ENCODE measurements at regions not wholly inside any gene's neighbourhood (a gene's known extent, or its start where the extent isn't known, plus 50 kb on each side); places are given as distances from the start of the nearest gene placed in this dataset.

DNA sequence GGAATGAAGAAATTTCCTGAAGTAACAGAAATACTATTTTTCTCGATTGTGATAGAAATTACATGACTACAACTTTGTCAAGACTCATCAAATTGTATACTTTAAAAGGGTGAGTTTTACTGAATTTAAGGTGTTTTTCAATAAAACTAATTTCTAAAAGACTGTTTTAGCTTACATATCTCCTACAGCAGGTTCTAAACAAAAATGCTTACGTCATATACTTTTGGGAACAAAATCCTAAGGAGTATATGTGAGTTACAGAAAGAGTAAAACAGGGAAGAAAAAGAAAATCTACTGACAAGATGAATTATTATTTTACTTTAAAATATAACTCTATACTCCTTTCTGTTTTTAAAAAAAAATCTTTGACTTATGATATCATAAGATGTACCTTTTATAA is 660.3 kb upstream of the PKDCC start:
- no peaks in the 10 kb centered on the region for H3K27me3 Mint-ChIP-seq (ENCODE audit: low read depth in 3 of 3)
- no peak overlapping the region for H3K4me3 Mint-ChIP-seq
- no peak overlapping the region for H3K4me2 ChIP-seq (replicated peaks; ENCODE audit: extremely low read depth, low read length, poor library complexity, severe bottlenecking)
- no peaks in the 10 kb centered on the region for H3K36me3 ChIP-seq (replicated peaks in 1 of 2; ENCODE audit: control insufficient read depth in 1 of 2, insufficient read depth in 2 of 2, low read length in 2 of 2)
- WGBS (ENCODE audit: insufficient coverage), result no CpG with 5 or more reads among the region's 2 CpGs
- no peaks in the 10 kb centered on the region for H3K4me1 ChIP-seq (ENCODE audit: control insufficient read depth in 1 of 2, insufficient read depth in 2 of 2, low read length in 2 of 2)
- peaks cover 0 to 2% (median 0%) of the 10 kb centered on the region in 7 donors for H3K9me3 Mint-ChIP-seq
- intact Hi-C loops (cut with micrococcal nuclease), result no loop called here
- no peak for DNase-seq
- H3K27ac ChIP-seq (ENCODE audit: low read depth in 1 of 2, low read length in 2 of 2), result no peak overlapping the region
- no peak overlapping the region for H2AFZ ChIP-seq (ENCODE audit: insufficient read depth, low read depth, low read length, poor library complexity, severe bottlenecking)
- TF ChIP-seq, protein P1, sequence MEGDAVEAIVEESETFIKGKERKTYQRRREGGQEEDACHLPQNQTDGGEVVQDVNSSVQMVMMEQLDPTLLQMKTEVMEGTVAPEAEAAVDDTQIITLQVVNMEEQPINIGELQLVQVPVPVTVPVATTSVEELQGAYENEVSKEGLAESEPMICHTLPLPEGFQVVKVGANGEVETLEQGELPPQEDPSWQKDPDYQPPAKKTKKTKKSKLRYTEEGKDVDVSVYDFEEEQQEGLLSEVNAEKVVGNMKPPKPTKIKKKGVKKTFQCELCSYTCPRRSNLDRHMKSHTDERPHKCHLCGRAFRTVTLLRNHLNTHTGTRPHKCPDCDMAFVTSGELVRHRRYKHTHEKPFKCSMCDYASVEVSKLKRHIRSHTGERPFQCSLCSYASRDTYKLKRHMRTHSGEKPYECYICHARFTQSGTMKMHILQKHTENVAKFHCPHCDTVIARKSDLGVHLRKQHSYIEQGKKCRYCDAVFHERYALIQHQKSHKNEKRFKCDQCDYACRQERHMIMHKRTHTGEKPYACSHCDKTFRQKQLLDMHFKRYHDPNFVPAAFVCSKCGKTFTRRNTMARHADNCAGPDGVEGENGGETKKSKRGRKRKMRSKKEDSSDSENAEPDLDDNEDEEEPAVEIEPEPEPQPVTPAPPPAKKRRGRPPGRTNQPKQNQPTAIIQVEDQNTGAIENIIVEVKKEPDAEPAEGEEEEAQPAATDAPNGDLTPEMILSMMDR (IDR thresholded peaks at IDR 0.05), result no peak
- H3K4me3 ChIP-seq (replicated peaks in 1 of 3; ENCODE audit: low read depth in 2 of 3, low read length in 3 of 3), result no peak overlapping the region
- H4K20me1 ChIP-seq (ENCODE audit: insufficient read depth, low read length), result no peaks in the 10 kb centered on the region
- H3K4me1 Mint-ChIP-seq, result no peaks in the 10 kb centered on the region
- H3K27ac Mint-ChIP-seq, result no peak overlapping the region
- H3K9ac ChIP-seq (ENCODE audit: insufficient read depth, low read length, poor library complexity, severe bottlenecking), result no peak overlapping the region
- H3K79me2 ChIP-seq (ENCODE audit: insufficient read depth, low read length), result no peaks in the 10 kb centered on the region
- H3K9me3 ChIP-seq (replicated peaks in 1 of 2; ENCODE audit: control insufficient read depth in 1 of 2, insufficient read depth in 1 of 2, low read length in 2 of 2), result peaks cover 0 to 3% of the 10 kb centered on the region in 2 donors
- no peaks in the 10 kb centered on the region for H3K27me3 ChIP-seq (ENCODE audit: control insufficient read depth in 2 of 2, insufficient read depth in 2 of 2, low read length in 2 of 2)
- H3K36me3 Mint-ChIP-seq, result no peaks in the 10 kb centered on the region

DNA sequence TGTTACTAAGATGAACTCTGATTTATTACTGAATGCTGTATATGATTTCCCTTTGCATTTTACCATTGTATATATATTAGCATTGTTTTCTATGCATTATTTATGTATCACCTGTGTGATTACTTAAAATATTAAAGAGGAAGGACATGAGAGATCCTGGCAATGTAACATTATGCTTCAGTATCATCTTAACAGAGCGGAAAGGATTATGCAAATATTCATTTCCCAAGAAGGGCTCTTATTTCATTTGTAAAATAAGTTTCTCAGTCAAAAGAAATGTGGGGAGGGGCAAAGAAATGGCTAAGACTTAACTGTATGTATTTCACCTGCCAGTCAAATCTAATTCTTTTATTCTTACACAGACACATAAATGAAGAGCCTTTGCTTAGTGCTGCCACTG is 654.2 kb upstream of the PKDCC start:
- Histone ChIP-seq H3K27me3 (ENCODE audit: control insufficient read depth in 2 of 2, insufficient read depth in 2 of 2, low read length in 2 of 2) (no peaks in the 10 kb centered on the region), H3K4me1 (ENCODE audit: control insufficient read depth in 1 of 2, insufficient read depth in 2 of 2, low read length in 2 of 2) (no peaks in the 10 kb centered on the region), H3K27ac (ENCODE audit: low read depth in 1 of 2, low read length in 2 of 2) (no peak overlapping the region), H3K79me2 (ENCODE audit: insufficient read depth, low read length) (no peaks in the 10 kb centered on the region), H3K9me3 (replicated peaks in 1 of 2; ENCODE audit: control insufficient read depth in 1 of 2, insufficient read depth in 1 of 2, low read length in 2 of 2) (no peaks in the 10 kb centered on the region), H4K20me1 (ENCODE audit: insufficient read depth, low read length) (no peaks in the 10 kb centered on the region), H2AFZ (ENCODE audit: insufficient read depth, low read depth, low read length, poor library complexity, severe bottlenecking) (no peak overlapping the region), H3K4me3 (replicated peaks in 1 of 3; ENCODE audit: low read depth in 2 of 3, low read length in 3 of 3) (no peak overlapping the region), H3K36me3 (replicated peaks in 1 of 2; ENCODE audit: control insufficient read depth in 1 of 2, insufficient read depth in 2 of 2, low read length in 2 of 2) (no peaks in the 10 kb centered on the region), H3K4me2 (replicated peaks; ENCODE audit: extremely low read depth, low read length, poor library complexity, severe bottlenecking) (no peak overlapping the region), H3K9ac (ENCODE audit: insufficient read depth, low read length, poor library complexity, severe bottlenecking) (no peak overlapping the region)
- Mint-ChIP-seq H3K27me3 (ENCODE audit: low read depth in 3 of 3) (peaks cover 0 to 2% (median 0%) of the 10 kb centered on the region in 3 donors), H3K36me3 (no peaks in the 10 kb centered on the region), H3K9me3 (peaks cover 2 to 12% (median 8%) of the 10 kb centered on the region in 7 donors), H3K27ac (no peak overlapping the region), H3K4me1 (no peaks in the 10 kb centered on the region), H3K4me3 (no peak overlapping the region)
- intact Hi-C loops (cut with micrococcal nuclease), result no loop called here
- TF ChIP-seq, protein P1 (IDR thresholded peaks at IDR 0.05), result no peak
- no peak for DNase-seq
- no CpG with 5 or more reads among the region's 1 CpG for WGBS (ENCODE audit: insufficient coverage)
